KMS-11 (cell line): ENCODE measurements at regions not wholly inside any gene's neighbourhood (a gene's known extent, or its start where the extent isn't known, plus 50 kb on each side); places are given as distances from the start of the nearest gene placed in this dataset.

Experiments
- H2AFZ ChIP-seq: fragments of 200-600 bp; sonication (generic); 2 replicates; pipeline ENCODE4 v1.6.1; 2016; ENCODE audit warnings: antibody characterized with exemption, mixed run types, low read depth
- H3K27ac ChIP-seq: fragments of 200-600 bp; sonication (generic); 2 replicates; pipeline ENCODE4 v1.6.1; 2016; ENCODE audit warnings: mild to moderate bottlenecking, mixed run types
- H3K27me3 ChIP-seq: fragments of 200-600 bp; sonication (generic); 2 replicates; pipeline ENCODE4 v1.6.1; 2017; ENCODE audit warnings: mild to moderate bottlenecking, low read depth, mixed run types, moderate library complexity; ENCODE audit not compliant: insufficient read depth
- H3K36me3 ChIP-seq: fragments of 200-600 bp; sonication (generic); 2 replicates; pipeline ENCODE4 v1.6.1; 2017; ENCODE audit warnings: mild to moderate bottlenecking, mixed run types; ENCODE audit not compliant: insufficient read depth
- H3K4me1 ChIP-seq: fragments of 200-600 bp; sonication (generic); 2 replicates; pipeline ENCODE4 v1.6.1; 2016; ENCODE audit warnings: mild to moderate bottlenecking, low read depth, mixed run types; ENCODE audit not compliant: poor library complexity, severe bottlenecking
- H3K4me2 ChIP-seq: fragments of 200-600 bp; sonication (generic); 2 replicates; pipeline ENCODE4 v1.7.0; 2016; ENCODE audit warnings: mild to moderate bottlenecking, mixed run types
- H3K4me3 ChIP-seq: fragments of 200-600 bp; sonication (generic); IDR thresholded peaks from 2 replicates; pipeline ENCODE4 v1.6.1; 2017; ENCODE audit warnings: low read depth, low read length, mixed read lengths; ENCODE audit not compliant: insufficient read depth
- H3K79me2 ChIP-seq: fragments of 200-600 bp; sonication (generic); 2 replicates; pipeline ENCODE4 v1.6.1; 2016; ENCODE audit warnings: low read depth, mixed run types; ENCODE audit not compliant: insufficient read depth
- H3K9ac ChIP-seq: fragments of 200-600 bp; sonication (generic); 2 replicates; pipeline ENCODE4 v1.6.1; 2016; ENCODE audit warnings: mild to moderate bottlenecking, mixed run types
- H4K20me1 ChIP-seq: fragments of 200-600 bp; sonication (generic); 2 replicates; pipeline ENCODE4 v1.6.1; 2016; ENCODE audit warnings: mild to moderate bottlenecking, mixed run types; ENCODE audit not compliant: insufficient read depth
- TF ChIP-seq, protein P1 (sequence below): fragments of 200-600 bp; sonication (generic); conservative IDR thresholded peaks from 2 replicates; pipeline ENCODE4 v1.6.1; 2017; ENCODE audit warnings: low read depth, mild to moderate bottlenecking, antibody characterized with exemption, low read length, moderate library complexity, mixed read lengths

DNA sequence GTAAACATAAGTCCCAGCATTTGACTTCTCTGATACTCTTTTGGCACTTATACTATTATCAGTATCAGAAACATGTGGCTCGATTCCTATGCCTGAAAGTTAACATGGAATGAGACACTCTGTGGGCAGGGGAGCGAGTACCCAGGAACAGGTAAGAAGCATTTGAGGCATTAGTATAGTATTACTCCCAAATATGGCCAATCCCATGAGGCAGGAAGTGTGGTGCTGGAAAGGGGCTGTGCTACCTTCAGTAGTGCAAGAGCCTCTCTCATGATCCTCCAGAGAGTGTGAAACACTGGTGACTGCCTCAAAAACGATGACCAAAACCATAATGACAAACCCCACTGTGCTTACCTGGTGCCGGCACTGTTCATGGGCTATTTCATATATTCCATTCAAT, 415.1 kb downstream of the SOX11 start:
- Histone ChIP-seq H3K9ac (no peak overlapping the region), H3K79me2 (no peaks in the 10 kb centered on the region), H3K27ac (no peak overlapping the region), H3K4me2 (no peak overlapping the region), H3K4me3 (no peak overlapping the region), H2AFZ (no peak overlapping the region), H3K27me3 (no peaks in the 10 kb centered on the region), H3K4me1 (no peaks in the 10 kb centered on the region), H4K20me1 (no peaks in the 10 kb centered on the region), H3K36me3 (no peaks in the 10 kb centered on the region)
- TF ChIP-seq, protein P1, sequence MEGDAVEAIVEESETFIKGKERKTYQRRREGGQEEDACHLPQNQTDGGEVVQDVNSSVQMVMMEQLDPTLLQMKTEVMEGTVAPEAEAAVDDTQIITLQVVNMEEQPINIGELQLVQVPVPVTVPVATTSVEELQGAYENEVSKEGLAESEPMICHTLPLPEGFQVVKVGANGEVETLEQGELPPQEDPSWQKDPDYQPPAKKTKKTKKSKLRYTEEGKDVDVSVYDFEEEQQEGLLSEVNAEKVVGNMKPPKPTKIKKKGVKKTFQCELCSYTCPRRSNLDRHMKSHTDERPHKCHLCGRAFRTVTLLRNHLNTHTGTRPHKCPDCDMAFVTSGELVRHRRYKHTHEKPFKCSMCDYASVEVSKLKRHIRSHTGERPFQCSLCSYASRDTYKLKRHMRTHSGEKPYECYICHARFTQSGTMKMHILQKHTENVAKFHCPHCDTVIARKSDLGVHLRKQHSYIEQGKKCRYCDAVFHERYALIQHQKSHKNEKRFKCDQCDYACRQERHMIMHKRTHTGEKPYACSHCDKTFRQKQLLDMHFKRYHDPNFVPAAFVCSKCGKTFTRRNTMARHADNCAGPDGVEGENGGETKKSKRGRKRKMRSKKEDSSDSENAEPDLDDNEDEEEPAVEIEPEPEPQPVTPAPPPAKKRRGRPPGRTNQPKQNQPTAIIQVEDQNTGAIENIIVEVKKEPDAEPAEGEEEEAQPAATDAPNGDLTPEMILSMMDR = no peak

DNA sequence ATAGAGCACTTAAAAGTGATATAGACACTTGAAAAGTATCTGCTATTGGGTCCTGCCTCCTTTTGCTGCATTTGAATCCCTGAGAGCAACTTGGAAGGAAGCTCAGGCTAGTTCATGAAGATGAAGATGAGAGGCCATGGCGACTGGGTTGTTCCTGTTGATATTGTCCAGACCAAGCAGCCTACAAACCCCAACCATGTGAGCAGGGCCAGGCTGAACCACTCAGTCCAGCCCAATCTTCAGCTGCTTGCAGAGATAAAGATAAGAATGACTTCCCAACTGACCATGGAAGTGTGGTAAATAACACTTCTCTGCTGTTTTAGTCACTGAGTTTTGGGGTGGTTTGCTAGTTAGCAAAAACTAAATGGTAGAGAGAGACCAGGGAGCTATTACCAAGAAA, 417.6 kb downstream of the SOX11 start:
- H3K79me2 ChIP-seq = no peaks in the 10 kb centered on the region
- no peak overlapping the region for H3K9ac ChIP-seq
- H3K27me3 ChIP-seq = no peaks in the 10 kb centered on the region
- H4K20me1 ChIP-seq = no peaks in the 10 kb centered on the region
- TF ChIP-seq, protein P1 = no peak
- no peaks in the 10 kb centered on the region for H3K36me3 ChIP-seq
- no peak overlapping the region for H3K4me3 ChIP-seq
- no peaks in the 10 kb centered on the region for H3K4me1 ChIP-seq
- no peak overlapping the region for H2AFZ ChIP-seq
- no peak overlapping the region for H3K4me2 ChIP-seq
- no peak overlapping the region for H3K27ac ChIP-seq

DNA sequence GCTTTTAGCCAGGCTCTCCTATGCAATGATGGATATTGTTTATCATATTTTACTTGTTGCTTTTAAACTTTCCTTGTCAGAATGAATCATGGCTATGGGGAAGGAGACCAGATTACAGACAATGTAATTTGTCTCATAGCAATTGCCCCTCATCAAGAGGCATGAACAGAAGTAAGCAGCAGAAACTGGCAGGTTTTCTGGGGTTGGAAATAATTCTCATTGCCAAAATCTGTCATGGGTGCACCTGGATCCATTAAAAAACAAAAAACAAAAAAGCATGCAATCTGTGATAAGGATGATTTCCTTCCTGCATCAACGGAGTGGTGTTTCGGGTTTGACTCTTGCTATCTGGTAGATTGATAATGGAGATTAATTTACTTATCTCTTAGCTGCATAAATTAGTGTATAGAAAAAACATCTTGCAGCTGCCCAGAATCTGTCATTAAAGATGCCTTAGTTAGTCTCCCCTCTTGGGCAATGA, 419.6 kb downstream of the SOX11 start:
- Histone ChIP-seq H3K4me2 (no peak overlapping the region), H3K4me3 (no peak overlapping the region), H3K27me3 (no peaks in the 10 kb centered on the region), H3K79me2 (no peaks in the 10 kb centered on the region), H3K36me3 (no peaks in the 10 kb centered on the region), H3K9ac (no peak overlapping the region), H3K4me1 (no peaks in the 10 kb centered on the region), H4K20me1 (no peaks in the 10 kb centered on the region), H2AFZ (no peak overlapping the region), H3K27ac (no peak overlapping the region)
- TF ChIP-seq, protein P1 = no peak

DNA sequence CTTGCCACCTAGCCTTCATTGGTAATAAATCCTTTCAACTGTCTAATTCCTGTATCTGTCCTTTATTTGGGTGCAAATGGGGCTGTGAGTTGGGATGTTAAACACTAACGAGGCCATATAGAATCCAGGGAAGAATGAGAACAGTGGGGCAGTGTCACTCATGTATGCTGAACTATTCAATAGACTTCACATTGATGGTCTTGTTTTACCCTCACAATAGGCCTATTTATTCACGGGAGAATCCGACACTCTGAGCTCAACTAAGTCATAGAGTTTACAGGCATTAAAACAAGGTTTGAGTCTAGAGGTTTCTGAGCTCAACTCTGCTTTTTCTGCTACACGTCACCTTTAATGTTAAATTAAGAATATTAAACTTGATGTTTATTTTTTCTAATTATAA, 421.6 kb downstream of the SOX11 start:
- TF ChIP-seq, protein P1 = no peak
- H3K9ac ChIP-seq = no peak overlapping the region
- no peak overlapping the region for H3K27ac ChIP-seq
- no peak overlapping the region for H2AFZ ChIP-seq
- no peaks in the 10 kb centered on the region for H3K79me2 ChIP-seq
- no peak overlapping the region for H3K4me2 ChIP-seq
- H4K20me1 ChIP-seq = no peaks in the 10 kb centered on the region
- H3K4me3 ChIP-seq = no peak overlapping the region
- H3K4me1 ChIP-seq = no peaks in the 10 kb centered on the region
- no peaks in the 10 kb centered on the region for H3K36me3 ChIP-seq
- H3K27me3 ChIP-seq = no peaks in the 10 kb centered on the region

DNA sequence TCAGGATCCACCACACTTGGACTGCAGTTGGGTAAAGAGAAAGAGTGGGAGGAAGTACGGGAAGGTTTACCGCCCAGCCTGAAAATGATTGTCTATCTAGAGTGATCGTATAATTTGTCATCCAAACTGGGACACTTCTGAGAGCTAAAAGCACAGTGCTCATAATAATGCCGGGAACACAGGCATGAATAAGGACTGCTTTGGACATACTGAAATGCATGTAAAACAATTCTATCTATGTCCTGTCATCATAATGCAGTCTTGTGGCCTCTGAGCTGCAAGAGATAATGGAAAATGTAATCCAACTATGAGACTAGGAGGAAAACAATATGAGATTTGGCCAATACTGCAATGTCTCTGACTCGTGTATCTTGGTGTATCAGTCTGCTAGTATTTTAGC, 435.5 kb downstream of the SOX11 start:
- no peak overlapping the region for H3K27ac ChIP-seq
- no peaks in the 10 kb centered on the region for H3K27me3 ChIP-seq
- no peak overlapping the region for H3K4me3 ChIP-seq
- no peaks in the 10 kb centered on the region for H3K4me1 ChIP-seq
- no peaks in the 10 kb centered on the region for H3K36me3 ChIP-seq
- H3K9ac ChIP-seq = no peak overlapping the region
- TF ChIP-seq, protein P1 = no peak
- no peaks in the 10 kb centered on the region for H4K20me1 ChIP-seq
- H3K79me2 ChIP-seq = no peaks in the 10 kb centered on the region
- H3K4me2 ChIP-seq = no peak overlapping the region
- no peak overlapping the region for H2AFZ ChIP-seq
